Tibial nerve (tissue), 4 donors: ENCODE measurements at regions not wholly inside any gene's neighbourhood (a gene's known extent, or its start where the extent isn't known, plus 50 kb on each side); places are given as distances from the start of the nearest gene placed in this dataset.

Experiments
- EP300 ChIP-seq, 2 donors: sonication (generic); formaldehyde crosslinking; IDR thresholded peaks; one replicate each; pipeline ENCODE4 v1.6.1; 2017; ENCODE audit warnings: antibody characterized with exemption in 2 of 2, mild to moderate bottlenecking in 1 of 2
- POLR2A ChIP-seq, 2 donors: fragments of 450-650 bp; IDR thresholded peaks; one replicate each; pipeline ENCODE4 v1.6.1; 2017; ENCODE audit warnings: antibody characterized with exemption in 2 of 2, mild to moderate bottlenecking in 2 of 2, moderate library complexity in 2 of 2
- TF ChIP-seq, protein P1 (sequence below), 5 experiments: fragments of 200-600 bp in 3 of 5; fragments of 450-650 bp in 2 of 5; sonication (generic) in 3 of 5; IDR thresholded peaks; one replicate each; pipeline ENCODE4 v1.5.1; 2016 to 2019; ENCODE audit warnings: antibody characterized with exemption in 5 of 5, mild to moderate bottlenecking in 3 of 5, moderate library complexity in 2 of 5

DNA sequence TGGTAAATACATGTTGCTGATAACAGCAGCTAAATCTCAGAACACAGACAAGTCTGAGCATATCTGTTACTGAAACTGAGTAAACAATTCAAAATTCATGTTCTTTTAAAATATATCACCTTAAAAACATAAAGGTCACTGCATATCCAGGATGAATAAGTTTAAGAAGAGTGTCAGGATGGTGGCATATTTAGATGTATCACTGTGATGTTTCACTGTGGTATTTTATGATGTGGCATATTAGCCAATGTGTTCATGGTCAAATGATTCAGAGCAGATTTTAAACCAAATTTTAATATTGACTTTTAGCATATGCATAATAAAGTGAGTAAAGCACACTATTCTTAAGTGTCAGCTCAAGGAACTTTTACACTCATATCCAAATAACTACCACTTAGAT is 346.4 kb upstream of the DPPA4 start:
- TF ChIP-seq EP300 (IDR thresholded peaks at IDR 0.05) (no peak), POLR2A (IDR thresholded peaks at IDR 0.05) (no peak)
- TF ChIP-seq, protein P1, sequence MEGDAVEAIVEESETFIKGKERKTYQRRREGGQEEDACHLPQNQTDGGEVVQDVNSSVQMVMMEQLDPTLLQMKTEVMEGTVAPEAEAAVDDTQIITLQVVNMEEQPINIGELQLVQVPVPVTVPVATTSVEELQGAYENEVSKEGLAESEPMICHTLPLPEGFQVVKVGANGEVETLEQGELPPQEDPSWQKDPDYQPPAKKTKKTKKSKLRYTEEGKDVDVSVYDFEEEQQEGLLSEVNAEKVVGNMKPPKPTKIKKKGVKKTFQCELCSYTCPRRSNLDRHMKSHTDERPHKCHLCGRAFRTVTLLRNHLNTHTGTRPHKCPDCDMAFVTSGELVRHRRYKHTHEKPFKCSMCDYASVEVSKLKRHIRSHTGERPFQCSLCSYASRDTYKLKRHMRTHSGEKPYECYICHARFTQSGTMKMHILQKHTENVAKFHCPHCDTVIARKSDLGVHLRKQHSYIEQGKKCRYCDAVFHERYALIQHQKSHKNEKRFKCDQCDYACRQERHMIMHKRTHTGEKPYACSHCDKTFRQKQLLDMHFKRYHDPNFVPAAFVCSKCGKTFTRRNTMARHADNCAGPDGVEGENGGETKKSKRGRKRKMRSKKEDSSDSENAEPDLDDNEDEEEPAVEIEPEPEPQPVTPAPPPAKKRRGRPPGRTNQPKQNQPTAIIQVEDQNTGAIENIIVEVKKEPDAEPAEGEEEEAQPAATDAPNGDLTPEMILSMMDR (IDR thresholded peaks at IDR 0.05): no peak
